Endometrium (tissue), 2 donors: ENCODE measurements at regions not wholly inside any gene's neighbourhood (a gene's known extent, or its start where the extent isn't known, plus 50 kb on each side); places are given as distances from the start of the nearest gene placed in this dataset.

Experiments used
- FAIRE-seq: peaks from 2 replicates; lab custom pipeline; 2012; peaks lifted over from hg19 to GRCh38; lab: Jason Lieb, UNC
- donor health status: control.
- donor health status: control.

- FAIRE-seq: no peak
These were observed 674.9 kb downstream of the OLFM4 start for GRCh38 chr13:53703371-53704080.

DNA sequence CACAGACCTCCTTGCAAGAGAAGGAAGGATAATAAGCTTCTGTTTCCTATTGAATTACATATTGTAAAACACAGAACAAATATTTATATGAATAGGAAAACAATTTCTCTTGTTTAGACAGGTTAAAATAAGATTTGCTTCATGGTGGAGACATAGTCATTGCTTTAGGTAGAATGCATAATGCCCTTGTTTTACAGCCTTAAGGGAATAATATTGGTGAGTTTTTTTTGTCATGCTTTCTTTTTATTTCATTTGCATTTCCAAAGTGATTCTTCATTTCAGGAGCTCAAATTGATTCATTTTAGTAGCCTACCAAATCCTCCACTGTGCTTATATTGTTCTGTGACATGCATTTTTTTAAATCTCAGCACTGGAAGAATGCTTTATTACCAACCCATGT lies 690.7 kb downstream of the OLFM4 start:
- no peak for FAIRE-seq

DNA sequence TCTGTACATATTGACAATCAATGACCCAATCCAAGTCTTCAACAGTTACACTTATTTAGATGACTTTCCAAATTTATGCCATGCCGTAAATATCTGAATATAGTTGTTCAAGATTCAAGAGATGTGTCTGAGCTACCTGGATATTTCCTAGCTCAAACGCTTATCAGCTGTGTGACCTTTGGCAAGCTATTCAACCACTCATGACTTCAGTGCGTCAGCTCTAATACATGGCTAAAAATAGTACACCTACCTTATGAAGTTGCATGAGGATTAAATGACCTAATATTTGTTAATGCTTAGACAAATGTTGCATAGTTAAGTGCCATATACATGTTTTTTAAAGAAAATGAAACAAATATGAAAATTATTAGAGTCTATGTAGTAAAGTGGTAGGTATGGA lies 704.1 kb downstream of the OLFM4 start:
- no peak for FAIRE-seq

GRCh38 chr13:53743906-53744305 lies 715.3 kb downstream of the OLFM4 start:
- no peak for FAIRE-seq

DNA sequence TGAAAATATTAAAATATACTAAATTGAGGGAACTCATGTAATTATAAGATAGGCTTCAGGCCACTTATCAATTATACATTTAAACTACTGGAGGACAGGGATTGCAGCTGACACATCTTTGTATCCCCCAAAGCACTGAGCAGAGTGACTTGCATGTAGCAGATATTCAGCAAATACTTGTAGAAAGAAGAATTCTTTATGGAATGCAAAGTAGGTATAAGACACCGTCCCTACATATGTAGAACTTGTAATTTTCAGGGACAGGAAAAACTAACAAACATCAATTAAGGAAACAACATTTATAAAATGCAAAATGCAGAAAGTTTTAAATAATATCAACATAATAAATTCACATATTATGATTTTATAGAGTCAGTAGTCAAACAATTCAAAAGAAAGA lies 719.2 kb downstream of the OLFM4 start:
- no peak for FAIRE-seq

DNA sequence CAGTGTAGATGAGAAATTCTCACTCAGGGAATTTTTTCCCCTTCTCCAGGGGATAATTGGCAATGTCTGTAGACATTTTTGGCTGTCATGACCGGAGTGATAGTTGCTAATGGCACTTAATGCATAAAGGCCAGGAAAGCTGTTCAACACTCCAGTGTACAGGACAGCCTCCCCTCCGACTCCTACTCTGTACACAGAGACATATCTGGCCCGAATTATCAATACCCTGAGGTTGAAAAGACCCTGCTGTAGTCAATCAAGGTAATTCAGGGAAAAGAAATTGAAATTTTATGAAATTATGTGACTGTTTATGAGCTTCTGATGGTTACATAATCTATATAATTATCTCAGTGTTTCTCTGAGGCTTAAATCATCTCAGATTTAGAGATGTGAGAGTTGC lies 720.7 kb downstream of the OLFM4 start:
- FAIRE-seq: no peak

GRCh38 chr13:53759016-53759415 lies 730.4 kb downstream of the OLFM4 start:
- no peak for FAIRE-seq

DNA sequence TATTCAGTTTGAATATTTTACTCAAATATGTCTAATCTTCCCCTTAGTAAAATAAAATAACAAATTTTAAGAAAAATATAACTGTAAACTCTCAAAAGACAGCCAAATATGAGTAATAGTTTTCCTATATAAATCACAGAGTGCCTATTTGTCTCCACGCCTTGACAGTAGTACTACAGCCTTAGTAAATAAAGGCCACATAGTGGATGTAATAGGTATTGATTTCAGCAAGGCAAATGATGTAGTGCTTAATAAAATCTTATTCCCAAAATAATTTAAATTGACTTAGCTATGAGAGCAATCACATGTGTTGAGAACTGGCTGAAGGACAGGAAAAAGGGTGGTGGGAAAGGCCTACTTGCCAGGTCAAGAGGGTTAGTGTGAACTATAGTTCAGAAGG lies 747.2 kb downstream of the OLFM4 start:
- no peak for FAIRE-seq

DNA sequence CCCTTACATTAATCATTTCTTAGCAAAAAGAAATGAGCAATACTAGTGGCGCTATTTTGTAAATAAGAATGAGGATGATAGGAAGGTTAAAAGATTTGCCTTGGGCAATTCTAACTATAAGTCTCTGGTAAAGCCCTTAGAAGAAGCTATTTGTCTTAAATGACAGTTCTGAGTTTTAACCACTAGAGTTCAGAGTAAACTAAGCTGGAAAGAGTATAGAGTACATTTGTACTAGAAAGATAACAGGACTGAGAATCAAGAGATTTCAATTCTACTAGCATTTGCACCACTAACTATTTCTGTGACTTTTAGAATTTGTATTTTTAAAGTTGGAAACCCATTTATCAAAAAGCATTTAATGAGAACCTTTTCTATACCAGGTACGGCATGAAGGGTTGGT lies 750.3 kb downstream of the OLFM4 start:
- FAIRE-seq: no peak

DNA sequence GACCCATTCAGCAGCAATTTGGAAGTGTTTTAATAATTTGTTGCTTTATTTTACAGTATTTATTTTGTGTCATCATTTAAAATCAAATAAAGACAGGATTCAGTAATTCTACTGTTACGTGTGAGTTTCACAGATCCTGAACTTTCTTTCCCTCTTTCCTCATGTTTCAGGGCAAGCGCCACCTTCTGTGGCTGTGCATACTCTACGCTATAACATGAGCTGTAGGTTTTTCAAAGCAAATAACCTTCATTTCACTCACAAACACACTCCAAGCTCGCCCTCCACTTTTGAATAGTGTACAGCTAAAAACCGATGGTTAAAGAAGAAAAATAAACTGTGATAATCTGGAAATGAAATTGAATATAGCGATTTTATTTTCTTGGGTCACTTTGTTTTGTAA lies 753.3 kb downstream of the OLFM4 start:
- FAIRE-seq: no peak

DNA sequence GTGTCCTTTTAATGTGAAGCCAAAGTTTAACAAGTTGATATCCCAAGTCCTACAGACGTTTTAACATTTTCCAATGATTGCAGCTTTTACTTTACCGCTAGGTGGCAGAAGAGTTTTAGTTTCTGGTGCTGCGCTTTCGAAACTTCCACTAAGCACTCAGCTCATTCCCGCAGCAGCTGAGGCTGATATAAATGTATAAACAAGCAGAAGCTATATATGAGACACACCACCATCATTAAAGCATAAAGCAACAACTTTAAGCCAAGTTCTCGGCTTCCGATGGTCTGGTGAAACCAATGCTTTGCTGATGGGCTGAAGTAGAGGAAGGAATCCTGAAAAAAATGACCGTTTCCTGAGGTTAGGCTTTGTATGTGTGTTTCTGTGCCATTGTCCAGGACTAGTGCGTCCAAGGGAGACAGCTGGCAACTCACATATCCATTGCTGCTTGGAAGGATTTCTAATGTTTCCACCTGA lies 753.9 kb downstream of the OLFM4 start:
- peak; percentile 84 for FAIRE-seq

- no peak for FAIRE-seq
These were observed 754.9 kb downstream of the OLFM4 start for GRCh38 chr13:53783471-53783870.

GRCh38 chr13:53788286-53788685 lies 759.7 kb downstream of the OLFM4 start:
- no peak for FAIRE-seq

- no peak for FAIRE-seq
These were observed 771.4 kb downstream of the OLFM4 start for GRCh38 chr13:53800011-53800410.

GRCh38 chr13:53807251-53807834 lies 778.7 kb downstream of the OLFM4 start:
- no peak for FAIRE-seq

- FAIRE-seq: no peak
These were observed 793.0 kb downstream of the OLFM4 start for GRCh38 chr13:53821632-53822031.

- no peak for FAIRE-seq
These were observed 793.5 kb downstream of the OLFM4 start for GRCh38 chr13:53822136-53822535.

GRCh38 chr13:53839461-53839860 lies 810.8 kb downstream of the OLFM4 start:
- FAIRE-seq: no peak

- FAIRE-seq: no peak
These were observed 816.0 kb downstream of the OLFM4 start for GRCh38 chr13:53844473-53845146.

DNA sequence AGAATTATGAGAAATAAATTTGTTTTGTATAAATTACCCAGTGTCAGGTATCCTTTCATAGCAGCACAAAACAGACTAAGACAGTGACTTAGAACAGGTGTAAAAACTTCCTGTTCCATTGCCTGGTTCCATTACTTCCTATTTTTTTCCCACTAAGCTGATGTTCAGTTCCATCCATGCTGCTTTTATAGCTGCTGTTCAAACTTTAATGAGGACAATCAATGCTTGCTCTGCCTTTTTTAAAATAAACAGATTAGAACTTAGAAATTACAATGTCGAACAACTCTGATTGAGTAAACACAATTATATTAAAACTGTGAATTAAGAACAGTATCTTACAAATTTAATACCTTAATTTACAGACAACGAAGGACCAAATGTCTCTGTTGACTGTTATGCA lies 818.9 kb downstream of the OLFM4 start:
- FAIRE-seq: no peak

DNA sequence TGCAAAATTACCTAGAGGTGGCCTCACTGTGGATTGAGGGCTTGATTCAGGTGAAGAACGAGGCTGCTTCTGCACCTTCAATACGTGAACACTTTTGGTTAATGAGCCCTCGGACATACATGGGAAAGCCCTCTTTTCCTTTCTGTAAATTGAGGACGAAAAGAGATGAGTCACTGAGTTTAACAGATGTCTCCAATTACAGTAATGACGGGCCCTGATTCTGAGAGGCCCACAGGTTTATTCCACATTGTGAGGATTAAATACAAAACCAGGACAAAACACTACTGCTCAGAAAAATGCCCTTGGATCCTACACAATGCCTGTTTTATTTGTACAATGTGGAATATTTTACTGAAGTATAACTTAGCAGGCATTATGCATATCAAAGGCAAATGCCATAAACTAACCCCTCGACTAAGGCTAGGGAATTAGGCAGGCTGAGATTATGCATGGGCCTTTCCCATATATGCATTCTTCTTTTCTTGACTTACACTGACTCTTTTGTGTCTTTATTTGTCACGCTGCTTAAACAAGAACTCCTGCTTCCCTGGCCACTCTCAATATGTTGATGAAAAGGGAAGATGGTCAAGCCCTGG lies 819.9 kb downstream of the OLFM4 start:
- FAIRE-seq: no peak

- FAIRE-seq: no peak
These were observed 825.7 kb downstream of the OLFM4 start for GRCh38 chr13:53854321-53854720.

DNA sequence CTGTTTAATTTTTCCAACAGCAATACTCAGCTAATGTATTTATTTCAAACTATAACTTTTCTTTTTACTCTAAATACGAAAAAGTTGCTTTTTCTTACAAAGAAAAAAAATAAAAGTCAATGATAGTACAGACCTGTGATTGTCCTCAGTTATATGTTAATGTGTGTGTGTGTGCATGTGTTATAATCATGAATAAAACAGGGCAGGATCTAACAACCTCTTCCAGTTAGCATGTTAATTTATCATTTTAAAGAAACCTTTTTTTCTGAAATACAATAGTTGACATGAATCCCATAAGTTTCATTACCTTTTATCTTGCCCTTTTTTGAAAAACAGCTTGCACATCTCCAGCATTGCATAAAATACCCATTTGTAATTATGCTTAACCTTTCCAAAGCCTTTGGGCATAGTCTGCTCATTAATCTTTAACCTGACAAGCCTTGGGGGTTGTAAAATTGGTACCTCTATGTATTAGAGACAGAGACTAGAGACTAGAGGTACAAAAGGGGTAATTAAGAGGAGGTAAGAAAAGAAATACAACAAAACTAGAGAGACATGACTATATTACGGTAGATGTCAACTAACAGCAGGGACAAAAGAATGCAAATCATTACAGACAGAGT lies 828.1 kb downstream of the OLFM4 start:
- FAIRE-seq: no peak
